Neuronal stem cell (in vitro differentiated cells): ENCODE measurements at regions not wholly inside any gene's neighbourhood (a gene's known extent, or its start where the extent isn't known, plus 50 kb on each side); places are given as distances from the start of the nearest gene placed in this dataset.

Experiments used
- DNase-seq: peaks from one replicate; pipeline ENCODE4 v3.0.0-alpha.2; 2013; ENCODE audit warnings: low spot score
- H2AFZ ChIP-seq: one replicate; pipeline ENCODE4 v1.6.1; 2013; ENCODE audit warnings: mild to moderate bottlenecking, low read length, inconsistent platforms
- H2AK5ac ChIP-seq: 2 replicates; pipeline ENCODE4 v1.6.1; 2013; ENCODE audit warnings: low read depth, mild to moderate bottlenecking, inconsistent platforms, low read length, moderate library complexity, mixed read lengths
- H2BK120ac ChIP-seq: 2 replicates; pipeline ENCODE4 v1.6.1; 2013; ENCODE audit warnings: low read depth, mild to moderate bottlenecking, inconsistent platforms, low read length, moderate library complexity, mixed read lengths
- H2BK12ac ChIP-seq: one replicate; pipeline ENCODE4 v1.6.1; 2013; ENCODE audit warnings: low read length, inconsistent platforms
- H2BK15ac ChIP-seq: 2 replicates; pipeline ENCODE4 v1.6.1; 2013; ENCODE audit warnings: mild to moderate bottlenecking, low read length, inconsistent platforms, mixed read lengths
- H2BK5ac ChIP-seq: one replicate; pipeline ENCODE4 v1.6.1; 2013; ENCODE audit warnings: inconsistent platforms, mild to moderate bottlenecking, low read length, moderate library complexity
- H3K14ac ChIP-seq: one replicate; pipeline ENCODE4 v1.6.1; 2013; ENCODE audit warnings: low read length, inconsistent platforms
- H3K18ac ChIP-seq: 2 replicates; pipeline ENCODE4 v1.6.1; 2013; ENCODE audit warnings: low read length, inconsistent platforms
- H3K23ac ChIP-seq: 2 replicates; pipeline ENCODE4 v1.6.1; 2013; ENCODE audit warnings: low read depth, mild to moderate bottlenecking, mixed read lengths, low read length, inconsistent platforms; ENCODE audit not compliant: poor library complexity
- H3K27ac ChIP-seq: replicated peaks from 3 replicates; pipeline ENCODE4 v1.5.1; 2013; ENCODE audit warnings: low read length, inconsistent platforms
- H3K27me3 ChIP-seq, 3 experiments: 2 replicates each; pipeline ENCODE4 v1.6.1; 2013; ENCODE audit warnings: low read length in 3 of 3, mild to moderate bottlenecking in 2 of 3, inconsistent platforms in 1 of 3, low read depth in 1 of 3, mixed read lengths in 1 of 3, moderate library complexity in 1 of 3; ENCODE audit not compliant: control insufficient read depth in 3 of 3, insufficient read depth in 3 of 3
- H3K36me3 ChIP-seq, 2 donors: replicated peaks in 1 of 2; 2 replicates each; pipeline ENCODE4 v1.6.1; 2013; ENCODE audit warnings: low read length in 2 of 2; ENCODE audit not compliant: control insufficient read depth in 2 of 2, insufficient read depth in 2 of 2
- H3K4ac ChIP-seq: 2 replicates; pipeline ENCODE4 v1.6.1; 2013; ENCODE audit warnings: inconsistent platforms, mild to moderate bottlenecking, low read length, moderate library complexity
- H3K4me1 ChIP-seq, 2 donors: 1 replicate in 1 of 2; 2 replicates in 1 of 2; pipeline ENCODE4 v1.6.1; 2013; ENCODE audit warnings: low read length in 2 of 2, low read depth in 1 of 2; ENCODE audit not compliant: control insufficient read depth in 2 of 2, insufficient read depth in 1 of 2
- H3K4me2 ChIP-seq: one replicate; pipeline ENCODE4 v1.6.1; 2013; ENCODE audit warnings: mild to moderate bottlenecking, low read length, inconsistent platforms; ENCODE audit not compliant: insufficient read depth, poor library complexity, severe bottlenecking
- H3K4me3 ChIP-seq, 2 donors: 2 replicates each; pipeline ENCODE4 v1.5.1; 2013; ENCODE audit warnings: low read length in 2 of 2, mild to moderate bottlenecking in 2 of 2, inconsistent platforms in 1 of 2, moderate library complexity in 1 of 2
- H3K79me1 ChIP-seq: one replicate; pipeline ENCODE4 v1.6.1; 2013; ENCODE audit warnings: low read depth, mild to moderate bottlenecking, inconsistent platforms, low read length, moderate library complexity
- H3K9ac ChIP-seq: one replicate; pipeline ENCODE4 v1.6.1; 2013; ENCODE audit warnings: mild to moderate bottlenecking, low read depth, low read length, inconsistent platforms; ENCODE audit not compliant: poor library complexity
- H3K9me3 ChIP-seq, 2 donors: replicated peaks in 1 of 2; 2 replicates each; pipeline versions ENCODE3 to v1.6.1; 2013; ENCODE audit warnings: low read length in 2 of 2, mild to moderate bottlenecking in 2 of 2, inconsistent platforms in 1 of 2, low read depth in 1 of 2, mixed read lengths in 1 of 2, moderate library complexity in 1 of 2; ENCODE audit not compliant: control insufficient read depth in 2 of 2, insufficient read depth in 1 of 2
- H4K8ac ChIP-seq: one replicate; pipeline ENCODE4 v1.6.1; 2013; ENCODE audit warnings: low read depth, mild to moderate bottlenecking, inconsistent platforms, low read length, moderate library complexity
- H4K91ac ChIP-seq: one replicate; pipeline ENCODE4 v1.6.1; 2013; ENCODE audit warnings: low read length, low read depth, mild to moderate bottlenecking, inconsistent platforms; ENCODE audit not compliant: poor library complexity
- WGBS, 2 donors: extraction: QIAGEN DNeasy Blood & Tissue Kit; methylation state at CpG; one replicate each; pipeline ENCODE4 v1.1.7; 2013; ENCODE audit warnings: missing lambda C conversion rate in 2 of 2, mixed read lengths in 1 of 2; ENCODE audit not compliant: insufficient read length in 2 of 2, insufficient replicate concordance in 1 of 2; ENCODE audit errors: extremely low coverage in 2 of 2; 5-methylcytosine and 5-hydroxymethylcytosine counted together

GRCh38 chr5:174599992-174600391, 124.4 kb upstream of the MSX2 start:
- Histone ChIP-seq H3K4me2 (no peak overlapping the region), H2BK15ac (no peak overlapping the region), H4K91ac (no peak overlapping the region), H2BK120ac (no peak overlapping the region), H3K23ac (no peak overlapping the region), H3K9ac (no peak overlapping the region), H3K4me1 (no peaks in the 10 kb centered on the region), H3K4ac (no peak overlapping the region), H2BK5ac (no peak overlapping the region), H3K4me3 (no peak overlapping the region), H4K8ac (no peak overlapping the region), H3K18ac (no peak overlapping the region), H3K14ac (no peak overlapping the region), H2BK12ac (no peak overlapping the region), H3K9me3 (no peaks in the 10 kb centered on the region), H3K27me3 (no peaks in the 10 kb centered on the region), H3K79me1 (no peaks in the 10 kb centered on the region), H3K27ac (no peak overlapping the region), H3K36me3 (no peaks in the 10 kb centered on the region), H2AFZ (no peak overlapping the region), H2AK5ac (no peak overlapping the region)
- no peak for DNase-seq
- no CpG with 5 or more reads among the region's 6 CpGs for WGBS, 2 donors

DNA sequence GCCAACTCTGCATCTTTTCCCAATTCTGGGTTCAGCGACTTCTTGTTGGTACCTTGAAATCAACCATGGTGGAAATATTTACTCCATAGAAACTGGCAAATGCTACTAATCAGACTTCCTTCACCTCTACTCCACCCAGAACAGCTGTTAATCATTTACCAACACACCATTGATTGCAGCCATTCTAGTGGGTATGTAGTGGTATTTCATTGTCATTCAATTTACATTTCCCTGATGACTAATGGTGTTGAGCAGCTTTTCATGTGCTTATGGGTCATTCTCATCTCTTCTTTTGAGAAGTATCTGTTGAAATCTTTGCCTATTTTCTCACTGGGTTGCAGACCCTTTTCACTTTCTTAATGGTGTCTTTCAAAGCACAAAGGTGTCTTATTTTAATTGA, 122.4 kb upstream of the MSX2 start:
- no peak for DNase-seq
- Histone ChIP-seq H3K36me3 (no peaks in the 10 kb centered on the region), H4K8ac (no peak overlapping the region), H2AFZ (no peak overlapping the region), H2AK5ac (no peak overlapping the region), H3K27me3 (no peaks in the 10 kb centered on the region), H3K9me3 (no peaks in the 10 kb centered on the region), H3K14ac (no peak overlapping the region), H3K9ac (no peak overlapping the region), H3K27ac (no peak overlapping the region), H3K4me2 (no peak overlapping the region), H2BK12ac (no peak overlapping the region), H3K23ac (no peak overlapping the region), H3K18ac (no peak overlapping the region), H2BK15ac (no peak overlapping the region), H2BK5ac (no peak overlapping the region), H2BK120ac (no peak overlapping the region), H3K4me1 (no peaks in the 10 kb centered on the region), H3K4ac (no peak overlapping the region), H3K4me3 (no peak overlapping the region), H4K91ac (no peak overlapping the region), H3K79me1 (no peaks in the 10 kb centered on the region)
- WGBS, 2 donors, result no CpG with 5 or more reads among the region's 1 CpG

DNA sequence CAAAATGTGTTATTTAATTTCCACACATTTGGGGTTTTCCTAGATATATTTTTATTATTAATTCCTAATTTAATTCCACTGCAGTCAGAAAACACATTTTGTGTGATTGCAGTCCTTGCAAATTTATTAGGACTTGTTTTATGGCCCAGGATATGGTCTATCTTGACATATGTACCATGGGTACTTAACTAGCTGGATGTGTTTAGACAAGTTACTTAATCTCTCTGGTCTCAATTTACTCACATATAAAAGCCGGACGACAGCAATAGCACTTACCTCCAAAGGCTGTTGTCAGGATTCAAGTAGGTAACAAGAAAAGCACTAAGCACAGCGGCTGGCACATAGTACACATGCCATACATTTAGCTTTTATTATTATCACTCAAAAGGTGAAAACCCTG, 118.2 kb upstream of the MSX2 start:
- Histone ChIP-seq H3K4me3 (no peak overlapping the region), H3K36me3 (no peaks in the 10 kb centered on the region), H3K79me1 (no peaks in the 10 kb centered on the region), H3K14ac (no peak overlapping the region), H3K27me3 (no peaks in the 10 kb centered on the region), H4K8ac (no peak overlapping the region), H4K91ac (no peak overlapping the region), H2AK5ac (no peak overlapping the region), H2BK5ac (no peak overlapping the region), H2BK15ac (no peak overlapping the region), H2BK12ac (no peak overlapping the region), H3K9me3 (no peaks in the 10 kb centered on the region), H3K27ac (no peak overlapping the region), H3K4me2 (no peak overlapping the region), H3K23ac (no peak overlapping the region), H3K9ac (no peak overlapping the region), H3K18ac (no peak overlapping the region), H3K4ac (no peak overlapping the region), H2AFZ (no peak overlapping the region), H3K4me1 (peaks cover 0 to 3% of the 10 kb centered on the region in 2 donors), H2BK120ac (no peak overlapping the region)
- no CpG with 5 or more reads among the region's 3 CpGs for WGBS, 2 donors
- DNase-seq, result no peak

GRCh38 chr5:174606646-174607045, 117.7 kb upstream of the MSX2 start:
- no peaks in the 10 kb centered on the region for H3K9me3 ChIP-seq
- no CpG with 5 or more reads among the region's 4 CpGs for WGBS, 2 donors

More at GRCh38 chr5:174606646-174607045, 117.7 kb upstream of the MSX2 start:
- Histone ChIP-seq H3K4me3 (no peak overlapping the region), H4K8ac (no peak overlapping the region), H3K18ac (no peak overlapping the region), H2AK5ac (no peak overlapping the region), H2BK12ac (no peak overlapping the region), H3K27ac (no peak overlapping the region), H3K9ac (no peak overlapping the region), H3K27me3 (no peaks in the 10 kb centered on the region), H3K4me2 (no peak overlapping the region), H3K4me1 (peaks cover 0 to 3% of the 10 kb centered on the region in 2 donors), H2BK5ac (no peak overlapping the region), H2BK15ac (no peak overlapping the region), H3K4ac (no peak overlapping the region), H4K91ac (no peak overlapping the region), H2BK120ac (no peak overlapping the region), H3K36me3 (no peaks in the 10 kb centered on the region), H3K79me1 (no peaks in the 10 kb centered on the region), H3K23ac (no peak overlapping the region), H3K14ac (no peak overlapping the region), H2AFZ (no peak overlapping the region)
- DNase-seq, result no peak
